ENCODE measurements at regions not wholly inside any gene's neighbourhood (a gene's known extent, or its start where the extent isn't known, plus 50 kb on each side); places are given as distances from the start of the nearest gene placed in this dataset.

DNA sequence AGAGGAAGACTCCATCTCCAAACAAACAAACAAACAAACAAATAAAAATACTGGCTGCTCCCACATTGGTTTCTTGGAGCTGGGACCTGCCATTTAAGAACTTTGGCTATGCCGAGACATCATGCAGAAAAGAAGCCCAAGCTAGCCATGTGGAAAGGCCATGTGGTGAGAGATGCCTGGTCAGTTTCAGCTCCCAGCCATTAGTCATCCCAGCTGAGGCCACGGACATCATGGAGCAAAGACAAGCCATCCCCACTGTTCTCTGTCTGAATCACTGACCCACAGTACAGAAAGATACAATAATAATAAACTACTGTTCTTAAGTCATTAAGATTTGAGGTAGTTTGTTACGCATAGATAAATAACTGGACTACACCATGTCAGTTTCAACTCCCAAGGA, 70.0 kb upstream of the PCBD1 start:
- TF ChIP-seq, protein P1, sequence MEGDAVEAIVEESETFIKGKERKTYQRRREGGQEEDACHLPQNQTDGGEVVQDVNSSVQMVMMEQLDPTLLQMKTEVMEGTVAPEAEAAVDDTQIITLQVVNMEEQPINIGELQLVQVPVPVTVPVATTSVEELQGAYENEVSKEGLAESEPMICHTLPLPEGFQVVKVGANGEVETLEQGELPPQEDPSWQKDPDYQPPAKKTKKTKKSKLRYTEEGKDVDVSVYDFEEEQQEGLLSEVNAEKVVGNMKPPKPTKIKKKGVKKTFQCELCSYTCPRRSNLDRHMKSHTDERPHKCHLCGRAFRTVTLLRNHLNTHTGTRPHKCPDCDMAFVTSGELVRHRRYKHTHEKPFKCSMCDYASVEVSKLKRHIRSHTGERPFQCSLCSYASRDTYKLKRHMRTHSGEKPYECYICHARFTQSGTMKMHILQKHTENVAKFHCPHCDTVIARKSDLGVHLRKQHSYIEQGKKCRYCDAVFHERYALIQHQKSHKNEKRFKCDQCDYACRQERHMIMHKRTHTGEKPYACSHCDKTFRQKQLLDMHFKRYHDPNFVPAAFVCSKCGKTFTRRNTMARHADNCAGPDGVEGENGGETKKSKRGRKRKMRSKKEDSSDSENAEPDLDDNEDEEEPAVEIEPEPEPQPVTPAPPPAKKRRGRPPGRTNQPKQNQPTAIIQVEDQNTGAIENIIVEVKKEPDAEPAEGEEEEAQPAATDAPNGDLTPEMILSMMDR (IDR thresholded peaks at IDR 0.05) = no peak
- TF ChIP-seq EZH2 (IDR thresholded peaks at IDR 0.05) = no peak

All from neural progenitor cell (in vitro differentiated cells).